ENCODE measurements at regions not wholly inside any gene's neighbourhood (a gene's known extent, or its start where the extent isn't known, plus 50 kb on each side); places are given as distances from the start of the nearest gene placed in this dataset.

DNA sequence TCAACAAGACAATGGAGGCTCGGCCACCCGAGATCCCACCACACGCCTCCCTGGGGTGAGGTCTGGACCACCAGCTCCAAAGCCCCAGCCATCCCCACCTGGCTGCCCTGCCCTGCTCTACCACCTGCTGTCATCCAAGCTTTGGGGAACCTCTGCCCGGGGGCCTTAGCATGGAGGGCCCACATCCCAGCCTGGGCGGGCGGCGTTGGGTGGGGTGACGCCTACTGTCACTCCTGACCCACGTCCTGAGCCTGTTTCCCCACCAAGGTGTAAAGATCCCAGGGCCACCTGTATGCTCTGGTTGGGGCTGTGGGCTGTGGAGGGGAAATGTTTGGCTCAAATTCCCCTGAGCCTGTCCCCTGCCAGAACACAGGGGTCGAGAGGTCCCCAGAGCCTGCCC is 437.6 kb downstream of the EIPR1 start:
- no peaks in the 10 kb centered on the region for H4K20me1 ChIP-seq (ENCODE audit: control insufficient read depth, extremely low read depth, insufficient read depth, low read length)
- TF ChIP-seq EZH2 (IDR thresholded peaks at IDR 0.05; ENCODE audit: low read length, missing control alignments): no peak
- no peak for DNase-seq (ENCODE audit: low read depth in 2 of 2)
- H3K9ac ChIP-seq (ENCODE audit: insufficient read depth, low read length): no peak overlapping the region
- H3K36me3 ChIP-seq (ENCODE audit: control insufficient read depth, insufficient read depth, low read length): no peaks in the 10 kb centered on the region
- no peaks in the 10 kb centered on the region for H3K79me2 ChIP-seq (ENCODE audit: control insufficient read depth, insufficient read depth, low read length)
- H2AFZ ChIP-seq (ENCODE audit: low read length): no peak overlapping the region
- H3K4me3 ChIP-seq (replicated peaks in 1 of 4; ENCODE audit: control extremely low read depth in 1 of 4, insufficient read depth in 1 of 4, low read depth in 3 of 4, low read length in 4 of 4): no peak overlapping the region
- H3K9me3 ChIP-seq (ENCODE audit: control insufficient read depth, insufficient read depth, low read depth, low read length): no peaks in the 10 kb centered on the region
- H3K27ac ChIP-seq (ENCODE audit: insufficient read depth, low read length): no peak overlapping the region
- H3K4me1 ChIP-seq (ENCODE audit: control insufficient read depth, extremely low read depth, insufficient read depth, low read length): no peaks in the 10 kb centered on the region
- no peaks in the 10 kb centered on the region for H3K27me3 ChIP-seq (ENCODE audit: control insufficient read depth, insufficient read depth, low read length)
- H3K4me2 ChIP-seq (ENCODE audit: extremely low read depth, insufficient read depth, low read length): no peak overlapping the region

DNA sequence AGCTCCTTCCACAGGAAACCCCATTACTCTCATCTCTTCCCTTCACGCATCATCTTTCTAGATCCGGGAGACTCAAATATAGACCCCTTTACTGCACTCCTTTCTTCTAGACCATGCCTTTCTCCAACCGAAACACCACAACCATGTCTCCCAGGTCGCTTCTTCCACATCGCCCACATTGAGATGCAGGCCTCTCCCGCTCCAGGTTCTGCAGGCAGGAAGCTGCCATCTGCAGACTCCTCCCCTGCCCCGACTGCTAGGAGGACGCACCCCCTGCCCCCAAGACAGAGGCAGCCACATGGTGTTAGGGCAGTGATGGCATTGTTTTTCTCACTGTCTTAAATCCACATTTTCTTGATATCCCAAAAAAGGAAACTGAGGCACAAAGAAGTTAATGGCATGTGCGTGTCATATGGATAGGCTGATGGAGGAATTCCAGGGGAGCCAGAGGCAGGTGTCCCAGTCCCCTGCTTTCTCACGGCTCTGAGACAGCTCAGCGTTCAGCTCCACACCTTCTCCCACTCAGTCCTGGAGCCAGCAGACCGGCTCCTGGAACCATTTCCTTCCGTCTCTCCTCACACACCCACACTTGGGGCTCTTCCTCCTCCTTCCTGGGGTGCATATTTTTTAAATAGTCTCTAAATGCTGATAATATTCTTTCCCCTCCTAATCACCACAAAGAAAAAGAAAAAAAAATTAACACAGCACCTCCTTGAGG is 438.4 kb downstream of the EIPR1 start:
- Histone ChIP-seq H3K79me2 (ENCODE audit: control insufficient read depth, insufficient read depth, low read length) (no peaks in the 10 kb centered on the region), H3K27me3 (ENCODE audit: control insufficient read depth, insufficient read depth, low read length) (no peaks in the 10 kb centered on the region), H2AFZ (ENCODE audit: low read length) (no peak overlapping the region), H3K27ac (ENCODE audit: insufficient read depth, low read length) (no peak overlapping the region), H3K4me3 (replicated peaks in 1 of 4; ENCODE audit: control extremely low read depth in 1 of 4, insufficient read depth in 1 of 4, low read depth in 3 of 4, low read length in 4 of 4) (no peak overlapping the region), H3K36me3 (ENCODE audit: control insufficient read depth, insufficient read depth, low read length) (no peaks in the 10 kb centered on the region), H4K20me1 (ENCODE audit: control insufficient read depth, extremely low read depth, insufficient read depth, low read length) (no peaks in the 10 kb centered on the region), H3K9me3 (ENCODE audit: control insufficient read depth, insufficient read depth, low read depth, low read length) (no peaks in the 10 kb centered on the region), H3K4me1 (ENCODE audit: control insufficient read depth, extremely low read depth, insufficient read depth, low read length) (no peaks in the 10 kb centered on the region), H3K4me2 (ENCODE audit: extremely low read depth, insufficient read depth, low read length) (no peak overlapping the region), H3K9ac (ENCODE audit: insufficient read depth, low read length) (no peak overlapping the region)
- TF ChIP-seq, protein P1, sequence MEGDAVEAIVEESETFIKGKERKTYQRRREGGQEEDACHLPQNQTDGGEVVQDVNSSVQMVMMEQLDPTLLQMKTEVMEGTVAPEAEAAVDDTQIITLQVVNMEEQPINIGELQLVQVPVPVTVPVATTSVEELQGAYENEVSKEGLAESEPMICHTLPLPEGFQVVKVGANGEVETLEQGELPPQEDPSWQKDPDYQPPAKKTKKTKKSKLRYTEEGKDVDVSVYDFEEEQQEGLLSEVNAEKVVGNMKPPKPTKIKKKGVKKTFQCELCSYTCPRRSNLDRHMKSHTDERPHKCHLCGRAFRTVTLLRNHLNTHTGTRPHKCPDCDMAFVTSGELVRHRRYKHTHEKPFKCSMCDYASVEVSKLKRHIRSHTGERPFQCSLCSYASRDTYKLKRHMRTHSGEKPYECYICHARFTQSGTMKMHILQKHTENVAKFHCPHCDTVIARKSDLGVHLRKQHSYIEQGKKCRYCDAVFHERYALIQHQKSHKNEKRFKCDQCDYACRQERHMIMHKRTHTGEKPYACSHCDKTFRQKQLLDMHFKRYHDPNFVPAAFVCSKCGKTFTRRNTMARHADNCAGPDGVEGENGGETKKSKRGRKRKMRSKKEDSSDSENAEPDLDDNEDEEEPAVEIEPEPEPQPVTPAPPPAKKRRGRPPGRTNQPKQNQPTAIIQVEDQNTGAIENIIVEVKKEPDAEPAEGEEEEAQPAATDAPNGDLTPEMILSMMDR (conservative IDR thresholded peaks at IDR 0.05 in 1 of 2, IDR thresholded peaks at IDR 0.05 in 1 of 2; ENCODE audit: low read depth in 1 of 2, low read length in 2 of 2): no peak
- TF ChIP-seq EZH2 (IDR thresholded peaks at IDR 0.05; ENCODE audit: low read length, missing control alignments): no peak
- no peak for DNase-seq (ENCODE audit: low read depth in 2 of 2)

DNA sequence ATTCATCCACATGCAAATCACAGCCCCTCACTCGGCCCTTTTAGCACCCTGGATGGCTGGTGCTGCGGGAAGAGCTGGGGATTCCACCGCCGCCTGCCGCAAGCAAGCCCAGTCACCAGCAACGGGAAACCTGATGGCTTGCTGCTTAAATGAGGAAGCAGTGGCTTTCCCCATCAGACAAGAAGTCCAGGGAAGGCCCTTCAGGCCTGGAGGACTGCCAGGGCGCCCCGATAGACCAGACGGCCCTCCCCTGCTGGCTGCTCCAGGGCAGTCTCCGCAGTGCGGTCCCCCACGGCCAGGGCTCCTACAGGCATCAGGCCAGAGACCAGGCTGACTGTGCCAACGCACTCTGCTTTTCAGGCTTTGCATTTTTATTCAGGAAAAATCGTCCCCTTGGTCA is 439.1 kb downstream of the EIPR1 start:
- Histone ChIP-seq H3K36me3 (ENCODE audit: control insufficient read depth, insufficient read depth, low read length) (no peaks in the 10 kb centered on the region), H3K4me1 (ENCODE audit: control insufficient read depth, extremely low read depth, insufficient read depth, low read length) (no peaks in the 10 kb centered on the region), H3K9me3 (ENCODE audit: control insufficient read depth, insufficient read depth, low read depth, low read length) (no peaks in the 10 kb centered on the region), H3K4me2 (ENCODE audit: extremely low read depth, insufficient read depth, low read length) (no peak overlapping the region), H4K20me1 (ENCODE audit: control insufficient read depth, extremely low read depth, insufficient read depth, low read length) (no peaks in the 10 kb centered on the region), H3K9ac (ENCODE audit: insufficient read depth, low read length) (no peak overlapping the region), H3K4me3 (replicated peaks in 1 of 4; ENCODE audit: control extremely low read depth in 1 of 4, insufficient read depth in 1 of 4, low read depth in 3 of 4, low read length in 4 of 4) (no peak overlapping the region), H3K27ac (ENCODE audit: insufficient read depth, low read length) (no peak overlapping the region), H3K79me2 (ENCODE audit: control insufficient read depth, insufficient read depth, low read length) (no peaks in the 10 kb centered on the region), H2AFZ (ENCODE audit: low read length) (no peak overlapping the region), H3K27me3 (ENCODE audit: control insufficient read depth, insufficient read depth, low read length) (no peaks in the 10 kb centered on the region)
- TF ChIP-seq, protein P1 (conservative IDR thresholded peaks at IDR 0.05 in 1 of 2, IDR thresholded peaks at IDR 0.05 in 1 of 2; ENCODE audit: low read depth in 1 of 2, low read length in 2 of 2): no peak
- no peak for TF ChIP-seq EZH2 (IDR thresholded peaks at IDR 0.05; ENCODE audit: low read length, missing control alignments)
- DNase-seq (ENCODE audit: low read depth in 2 of 2): no peak

All from fibroblast of lung (primary cell).